GM13976 (cell line): ENCODE measurements at regions not wholly inside any gene's neighbourhood (a gene's known extent, or its start where the extent isn't known, plus 50 kb on each side); places are given as distances from the start of the nearest gene placed in this dataset.

ENCODE experiments used
- DNase-seq: peaks from one replicate; pipeline ENCODE4 v3.0.0; 2012; ENCODE audit warnings: low spot score
- CTCF ChIP-seq: IDR thresholded peaks from 2 replicates; pipeline ENCODE4 v1.5.1; 2012; ENCODE audit warnings: borderline replicate concordance, mild to moderate bottlenecking; ENCODE audit not compliant: insufficient read depth; ENCODE audit errors: extremely low read depth, missing control alignments, control extremely low read depth
- in situ Hi-C: fragments of 300-500 bp; cut with MboI; formaldehyde crosslinking; loops from one replicate; pipeline ENCODE4 v1.12.0; 2022; ENCODE audit warnings: low sequenced_read_pairs, mixed read lengths, inconsistent platforms; ENCODE audit not compliant: unreplicated experiment

GRCh38 chr6:164836486-164836885 lies 472.9 kb downstream of the C6orf118 start:
- in situ Hi-C loops: no loop called here
- TF ChIP-seq CTCF: no peak
- DNase-seq: no peak

GRCh38 chr6:164832410-164832809 lies 477.0 kb downstream of the C6orf118 start:
- in situ Hi-C loops: no loop called here
- TF ChIP-seq CTCF: no peak
- DNase-seq: no peak

- no peak for DNase-seq
Measured at GRCh38 chr6:164827537-164827936, 481.9 kb downstream of the C6orf118 start.

GRCh38 chr6:164826831-164827468 lies 482.5 kb downstream of the C6orf118 start:
- no peak for DNase-seq
- no peak for TF ChIP-seq CTCF
- in situ Hi-C loops: no loop called here

More at GRCh38 chr6:164827537-164827936, 481.9 kb downstream of the C6orf118 start:
- no peak for TF ChIP-seq CTCF
- in situ Hi-C loops: no loop called here

GRCh38 chr6:164825386-164825785 lies 484.0 kb downstream of the C6orf118 start:
- DNase-seq: no peak
- TF ChIP-seq CTCF: no peak
- in situ Hi-C loops: no loop called here

- in situ Hi-C loops: no loop called here
Measured at GRCh38 chr6:164817662-164818061, 491.7 kb downstream of the C6orf118 start.

More at GRCh38 chr6:164817662-164818061, 491.7 kb downstream of the C6orf118 start:
- TF ChIP-seq CTCF: no peak
- no peak for DNase-seq
